ENCODE measurements at regions not wholly inside any gene's neighbourhood (a gene's known extent, or its start where the extent isn't known, plus 50 kb on each side); places are given as distances from the start of the nearest gene placed in this dataset.

DNA sequence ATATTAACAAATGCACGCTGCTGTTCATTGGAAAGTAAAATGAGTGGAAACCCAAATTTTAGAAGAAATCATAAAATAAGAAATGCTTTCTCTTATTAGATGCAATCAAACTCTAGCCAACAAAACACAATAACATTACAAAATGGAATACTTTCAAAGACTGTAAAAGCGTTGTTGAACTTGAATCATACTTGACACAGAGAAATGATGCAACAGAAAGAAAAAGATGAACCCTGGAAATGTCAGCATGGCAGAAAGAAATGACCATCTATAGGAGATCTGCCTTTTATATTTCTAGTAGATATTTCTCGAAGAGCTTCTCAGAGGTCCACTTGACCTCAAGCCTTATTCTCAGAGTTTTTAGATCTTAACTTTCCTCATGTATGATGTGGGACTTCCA, 170.6 kb upstream of the MEIS1 start:
- Mint-ChIP-seq H3K4me1 (peaks cover 10% of the 10 kb centered on the region), H3K9me3 (peaks cover 4% of the 10 kb centered on the region; the same call in 1 of the 2 replicates), H3K27ac (no peak overlapping the region), H3K4me3 (no peak overlapping the region), H3K36me3 (peaks cover 5% of the 10 kb centered on the region; the same call in 1 of the 2 replicates), H3K27me3 (ENCODE audit: low read depth) (no peaks in the 10 kb centered on the region)
- ATAC-seq (no peak), DNase-seq (ENCODE audit: low spot score) (no peak)
- no peak for TF ChIP-seq SOX15 (CRISPR knock-in tag; IDR thresholded peaks at IDR 0.05)
- TF ChIP-seq EMX1 (CRISPR knock-in tag; IDR thresholded peaks at IDR 0.05): no peak
- TF ChIP-seq NR1H2 (CRISPR knock-in tag; IDR thresholded peaks at IDR 0.05): no peak
- ChIA-PET POLR2A (no interaction called here), CTCF (no interaction called here)

DNA sequence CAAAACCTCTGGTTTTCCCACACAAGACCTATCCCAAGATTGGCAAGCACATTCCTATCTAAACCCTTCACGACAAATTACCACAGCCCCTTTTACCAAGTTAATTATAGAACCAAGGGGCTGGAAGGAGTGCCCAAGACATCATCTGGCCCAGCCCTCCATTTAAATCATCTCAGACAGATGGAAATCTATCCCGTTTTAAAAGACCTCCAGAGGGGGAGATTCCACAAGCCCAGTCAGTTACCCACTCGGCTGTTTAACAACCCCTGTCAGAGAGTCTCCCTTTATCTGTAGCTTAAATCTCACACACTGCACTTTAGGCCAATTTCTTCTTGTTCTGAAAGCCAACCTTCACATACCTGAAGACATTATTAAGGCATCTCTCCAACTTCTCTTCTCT, 179.1 kb upstream of the MEIS1 start:
- no peak overlapping the region for H3K27ac Mint-ChIP-seq
- no peak overlapping the region for H3K4me3 Mint-ChIP-seq
- TF ChIP-seq TCF7 (CRISPR knock-in tag; IDR thresholded peaks at IDR 0.05; ENCODE audit: low read depth) (no peak), ZNF416 (CRISPR knock-in tag; IDR thresholded peaks at IDR 0.05) (no peak), ZNF232 (CRISPR knock-in tag; IDR thresholded peaks at IDR 0.05) (no peak)
- TF ChIP-seq, protein P1, sequence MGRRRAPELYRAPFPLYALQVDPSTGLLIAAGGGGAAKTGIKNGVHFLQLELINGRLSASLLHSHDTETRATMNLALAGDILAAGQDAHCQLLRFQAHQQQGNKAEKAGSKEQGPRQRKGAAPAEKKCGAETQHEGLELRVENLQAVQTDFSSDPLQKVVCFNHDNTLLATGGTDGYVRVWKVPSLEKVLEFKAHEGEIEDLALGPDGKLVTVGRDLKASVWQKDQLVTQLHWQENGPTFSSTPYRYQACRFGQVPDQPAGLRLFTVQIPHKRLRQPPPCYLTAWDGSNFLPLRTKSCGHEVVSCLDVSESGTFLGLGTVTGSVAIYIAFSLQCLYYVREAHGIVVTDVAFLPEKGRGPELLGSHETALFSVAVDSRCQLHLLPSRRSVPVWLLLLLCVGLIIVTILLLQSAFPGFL (CRISPR knock-in tag; IDR thresholded peaks at IDR 0.05; ENCODE audit: borderline replicate concordance): no peak
- TF ChIP-seq, protein P2, sequence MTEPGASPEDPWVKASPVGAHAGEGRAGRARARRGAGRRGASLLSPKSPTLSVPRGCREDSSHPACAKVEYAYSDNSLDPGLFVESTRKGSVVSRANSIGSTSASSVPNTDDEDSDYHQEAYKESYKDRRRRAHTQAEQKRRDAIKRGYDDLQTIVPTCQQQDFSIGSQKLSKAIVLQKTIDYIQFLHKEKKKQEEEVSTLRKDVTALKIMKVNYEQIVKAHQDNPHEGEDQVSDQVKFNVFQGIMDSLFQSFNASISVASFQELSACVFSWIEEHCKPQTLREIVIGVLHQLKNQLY (CRISPR knock-in tag; IDR thresholded peaks at IDR 0.05): no peak
- TF ChIP-seq, protein P3, sequence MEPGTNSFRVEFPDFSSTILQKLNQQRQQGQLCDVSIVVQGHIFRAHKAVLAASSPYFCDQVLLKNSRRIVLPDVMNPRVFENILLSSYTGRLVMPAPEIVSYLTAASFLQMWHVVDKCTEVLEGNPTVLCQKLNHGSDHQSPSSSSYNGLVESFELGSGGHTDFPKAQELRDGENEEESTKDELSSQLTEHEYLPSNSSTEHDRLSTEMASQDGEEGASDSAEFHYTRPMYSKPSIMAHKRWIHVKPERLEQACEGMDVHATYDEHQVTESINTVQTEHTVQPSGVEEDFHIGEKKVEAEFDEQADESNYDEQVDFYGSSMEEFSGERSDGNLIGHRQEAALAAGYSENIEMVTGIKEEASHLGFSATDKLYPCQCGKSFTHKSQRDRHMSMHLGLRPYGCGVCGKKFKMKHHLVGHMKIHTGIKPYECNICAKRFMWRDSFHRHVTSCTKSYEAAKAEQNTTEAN (CRISPR knock-in tag; IDR thresholded peaks at IDR 0.05): no peak
- H3K27me3 Mint-ChIP-seq (ENCODE audit: low read depth): no peaks in the 10 kb centered on the region
- ATAC-seq: no peak
- H3K36me3 Mint-ChIP-seq: peaks cover 1% of the 10 kb centered on the region
- no peak for DNase-seq (ENCODE audit: low spot score)
- POLR2A ChIA-PET: no interaction called here
- CTCF ChIA-PET: no interaction called here
- H3K4me1 Mint-ChIP-seq: peaks cover 30% of the 10 kb centered on the region
- H3K9me3 Mint-ChIP-seq: no peaks in the 10 kb centered on the region; the same call in 1 of the 2 replicates

DNA sequence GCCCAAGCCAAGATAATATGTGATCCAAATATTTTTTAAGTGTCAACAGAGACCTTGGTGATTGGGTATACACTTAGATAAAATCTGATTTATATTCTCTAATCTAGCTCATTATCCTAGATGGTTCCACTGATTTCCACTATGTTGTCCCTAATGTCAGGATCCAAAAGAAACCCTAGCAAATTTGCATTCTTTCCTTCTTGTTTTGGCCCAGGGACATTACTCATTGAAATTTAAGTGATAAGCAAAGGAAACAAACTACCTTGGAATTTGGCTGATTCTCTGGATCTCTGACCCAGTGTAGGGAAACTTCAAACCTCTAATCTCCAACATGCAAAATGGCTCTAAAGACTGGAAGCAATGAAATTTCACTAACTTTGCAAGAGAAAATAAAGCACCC, 179.8 kb upstream of the MEIS1 start:
- POLR2A ChIA-PET: no interaction called here
- Mint-ChIP-seq H3K27me3 (ENCODE audit: low read depth) (no peaks in the 10 kb centered on the region), H3K36me3 (peaks cover 5% of the 10 kb centered on the region), H3K4me3 (no peak overlapping the region), H3K27ac (no peak overlapping the region), H3K4me1 (peaks cover 38% of the 10 kb centered on the region), H3K9me3 (no peaks in the 10 kb centered on the region; the same call in 1 of the 2 replicates)
- no peak for DNase-seq (ENCODE audit: low spot score)
- ATAC-seq: no peak
- CTCF ChIA-PET: no interaction called here
- TF ChIP-seq, protein P4, sequence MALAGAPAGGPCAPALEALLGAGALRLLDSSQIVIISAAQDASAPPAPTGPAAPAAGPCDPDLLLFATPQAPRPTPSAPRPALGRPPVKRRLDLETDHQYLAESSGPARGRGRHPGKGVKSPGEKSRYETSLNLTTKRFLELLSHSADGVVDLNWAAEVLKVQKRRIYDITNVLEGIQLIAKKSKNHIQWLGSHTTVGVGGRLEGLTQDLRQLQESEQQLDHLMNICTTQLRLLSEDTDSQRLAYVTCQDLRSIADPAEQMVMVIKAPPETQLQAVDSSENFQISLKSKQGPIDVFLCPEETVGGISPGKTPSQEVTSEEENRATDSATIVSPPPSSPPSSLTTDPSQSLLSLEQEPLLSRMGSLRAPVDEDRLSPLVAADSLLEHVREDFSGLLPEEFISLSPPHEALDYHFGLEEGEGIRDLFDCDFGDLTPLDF (CRISPR knock-in tag; IDR thresholded peaks at IDR 0.05): no peak
- TF ChIP-seq NFATC4 (CRISPR knock-in tag; IDR thresholded peaks at IDR 0.05) (no peak), ZNF232 (CRISPR knock-in tag; IDR thresholded peaks at IDR 0.05) (no peak), ATF1 (CRISPR knock-in tag; IDR thresholded peaks at IDR 0.05) (no peak), RORB (CRISPR knock-in tag; IDR thresholded peaks at IDR 0.05) (no peak), JAZF1 (CRISPR knock-in tag; IDR thresholded peaks at IDR 0.05) (no peak), ZNF219 (CRISPR knock-in tag; IDR thresholded peaks at IDR 0.05; ENCODE audit: borderline replicate concordance) (no peak), NR2C2 (CRISPR knock-in tag; IDR thresholded peaks at IDR 0.05) (no peak), MYBL2 (CRISPR knock-in tag; IDR thresholded peaks at IDR 0.05) (no peak), ZNF263 (CRISPR knock-in tag; IDR thresholded peaks at IDR 0.05; ENCODE audit: low read depth) (no peak)
- TF ChIP-seq, protein P5, sequence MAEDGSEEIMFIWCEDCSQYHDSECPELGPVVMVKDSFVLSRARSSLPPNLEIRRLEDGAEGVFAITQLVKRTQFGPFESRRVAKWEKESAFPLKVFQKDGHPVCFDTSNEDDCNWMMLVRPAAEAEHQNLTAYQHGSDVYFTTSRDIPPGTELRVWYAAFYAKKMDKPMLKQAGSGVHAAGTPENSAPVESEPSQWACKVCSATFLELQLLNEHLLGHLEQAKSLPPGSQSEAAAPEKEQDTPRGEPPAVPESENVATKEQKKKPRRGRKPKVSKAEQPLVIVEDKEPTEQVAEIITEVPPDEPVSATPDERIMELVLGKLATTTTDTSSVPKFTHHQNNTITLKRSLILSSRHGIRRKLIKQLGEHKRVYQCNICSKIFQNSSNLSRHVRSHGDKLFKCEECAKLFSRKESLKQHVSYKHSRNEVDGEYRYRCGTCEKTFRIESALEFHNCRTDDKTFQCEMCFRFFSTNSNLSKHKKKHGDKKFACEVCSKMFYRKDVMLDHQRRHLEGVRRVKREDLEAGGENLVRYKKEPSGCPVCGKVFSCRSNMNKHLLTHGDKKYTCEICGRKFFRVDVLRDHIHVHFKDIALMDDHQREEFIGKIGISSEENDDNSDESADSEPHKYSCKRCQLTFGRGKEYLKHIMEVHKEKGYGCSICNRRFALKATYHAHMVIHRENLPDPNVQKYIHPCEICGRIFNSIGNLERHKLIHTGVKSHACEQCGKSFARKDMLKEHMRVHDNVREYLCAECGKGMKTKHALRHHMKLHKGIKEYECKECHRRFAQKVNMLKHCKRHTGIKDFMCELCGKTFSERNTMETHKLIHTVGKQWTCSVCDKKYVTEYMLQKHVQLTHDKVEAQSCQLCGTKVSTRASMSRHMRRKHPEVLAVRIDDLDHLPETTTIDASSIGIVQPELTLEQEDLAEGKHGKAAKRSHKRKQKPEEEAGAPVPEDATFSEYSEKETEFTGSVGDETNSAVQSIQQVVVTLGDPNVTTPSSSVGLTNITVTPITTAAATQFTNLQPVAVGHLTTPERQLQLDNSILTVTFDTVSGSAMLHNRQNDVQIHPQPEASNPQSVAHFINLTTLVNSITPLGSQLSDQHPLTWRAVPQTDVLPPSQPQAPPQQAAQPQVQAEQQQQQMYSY (CRISPR knock-in tag; IDR thresholded peaks at IDR 0.05): no peak
- TF ChIP-seq, protein P6, sequence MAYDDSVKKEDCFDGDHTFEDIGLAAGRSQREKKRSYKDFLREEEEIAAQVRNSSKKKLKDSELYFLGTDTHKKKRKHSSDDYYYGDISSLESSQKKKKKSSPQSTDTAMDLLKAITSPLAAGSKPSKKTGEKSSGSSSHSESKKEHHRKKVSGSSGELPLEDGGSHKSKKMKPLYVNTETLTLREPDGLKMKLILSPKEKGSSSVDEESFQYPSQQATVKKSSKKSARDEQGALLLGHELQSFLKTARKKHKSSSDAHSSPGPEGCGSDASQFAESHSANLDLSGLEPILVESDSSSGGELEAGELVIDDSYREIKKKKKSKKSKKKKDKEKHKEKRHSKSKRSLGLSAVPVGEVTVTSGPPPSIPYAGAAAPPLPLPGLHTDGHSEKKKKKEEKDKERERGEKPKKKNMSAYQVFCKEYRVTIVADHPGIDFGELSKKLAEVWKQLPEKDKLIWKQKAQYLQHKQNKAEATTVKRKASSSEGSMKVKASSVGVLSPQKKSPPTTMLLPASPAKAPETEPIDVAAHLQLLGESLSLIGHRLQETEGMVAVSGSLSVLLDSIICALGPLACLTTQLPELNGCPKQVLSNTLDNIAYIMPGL (CRISPR knock-in tag; IDR thresholded peaks at IDR 0.05): no peak
- TF ChIP-seq, protein P7, sequence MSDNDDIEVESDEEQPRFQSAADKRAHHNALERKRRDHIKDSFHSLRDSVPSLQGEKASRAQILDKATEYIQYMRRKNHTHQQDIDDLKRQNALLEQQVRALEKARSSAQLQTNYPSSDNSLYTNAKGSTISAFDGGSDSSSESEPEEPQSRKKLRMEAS (CRISPR knock-in tag; IDR thresholded peaks at IDR 0.05): no peak
- TF ChIP-seq, protein P3 (CRISPR knock-in tag; IDR thresholded peaks at IDR 0.05): no peak

All from WTC11 (cell line).